ENCODE measurements at regions not wholly inside any gene's neighbourhood (a gene's known extent, or its start where the extent isn't known, plus 50 kb on each side); places are given as distances from the start of the nearest gene placed in this dataset.
"Not testable (repeated sequence)": the region's sequence is repeated elsewhere in the genome, so short reads cannot be mapped to it uniquely, and the experiment has no call there.

GRCh38 chr21:28473530-28474220, 519.0 kb downstream of the LTN1 start:
- peaks cover 7% of the 10 kb centered on the region for H3K4me1 Mint-ChIP-seq
- TF ChIP-seq CTCF (IDR thresholded peaks at IDR 0.05; ENCODE audit: unreplicated experiment in 3 of 3) = no peak
- H3K27me3 Mint-ChIP-seq (ENCODE audit: low read depth) = no peaks in the 10 kb centered on the region
- no peak overlapping the region for H3K4me3 Mint-ChIP-seq
- no peaks in the 10 kb centered on the region for H3K36me3 Mint-ChIP-seq (ENCODE audit: low read depth)
- H3K9me3 Mint-ChIP-seq = peaks cover 14% of the 10 kb centered on the region
- H3K27ac Mint-ChIP-seq = peak overlapping the region; percentile 26 to 52 (median 39)

GRCh38 chr21:28472543-28472942, 520.1 kb downstream of the LTN1 start:
- not testable (repeated sequence) for H3K9me3 Mint-ChIP-seq

GRCh38 chr21:28464988-28465387, 527.7 kb downstream of the LTN1 start:
- Mint-ChIP-seq H3K27me3 (ENCODE audit: low read depth) (no peaks in the 10 kb centered on the region), H3K4me3 (no peak overlapping the region), H3K27ac (no peak overlapping the region), H3K36me3 (ENCODE audit: low read depth) (no peaks in the 10 kb centered on the region), H3K4me1 (no peaks in the 10 kb centered on the region), H3K9me3 (peaks cover 2% of the 10 kb centered on the region)
- no peak for TF ChIP-seq CTCF (IDR thresholded peaks at IDR 0.05; ENCODE audit: unreplicated experiment in 3 of 3)

More at GRCh38 chr21:28472543-28472942, 520.1 kb downstream of the LTN1 start:
- H3K27ac Mint-ChIP-seq; H3K4me1 Mint-ChIP-seq; H3K4me3 Mint-ChIP-seq; H3K27me3 Mint-ChIP-seq (ENCODE audit: low read depth); H3K36me3 Mint-ChIP-seq (ENCODE audit: low read depth): not testable (repeated sequence)

- Mint-ChIP-seq H3K9me3 (no peaks in the 10 kb centered on the region), H3K36me3 (ENCODE audit: low read depth) (no peaks in the 10 kb centered on the region), H3K4me3 (no peak overlapping the region), H3K27ac (no peak overlapping the region), H3K4me1 (no peaks in the 10 kb centered on the region), H3K27me3 (ENCODE audit: low read depth) (no peaks in the 10 kb centered on the region)
- no peak for TF ChIP-seq CTCF (IDR thresholded peaks at IDR 0.05; ENCODE audit: unreplicated experiment in 3 of 3)
These were observed 528.6 kb downstream of the LTN1 start for GRCh38 chr21:28464095-28464494.

- H3K27ac Mint-ChIP-seq = no peak overlapping the region
- H3K4me1 Mint-ChIP-seq = no peaks in the 10 kb centered on the region
- no peaks in the 10 kb centered on the region for H3K27me3 Mint-ChIP-seq (ENCODE audit: low read depth)
- no peak overlapping the region for H3K4me3 Mint-ChIP-seq
- H3K36me3 Mint-ChIP-seq (ENCODE audit: low read depth) = no peaks in the 10 kb centered on the region
- H3K9me3 Mint-ChIP-seq = no peaks in the 10 kb centered on the region
- no peak for TF ChIP-seq CTCF (IDR thresholded peaks at IDR 0.05; ENCODE audit: unreplicated experiment in 3 of 3)
These were observed 533.5 kb downstream of the LTN1 start for GRCh38 chr21:28459193-28459592.

GRCh38 chr21:28458446-28458845, 534.2 kb downstream of the LTN1 start:
- no peaks in the 10 kb centered on the region for H3K4me1 Mint-ChIP-seq
- H3K36me3 Mint-ChIP-seq (ENCODE audit: low read depth) = no peaks in the 10 kb centered on the region
- no peaks in the 10 kb centered on the region for H3K27me3 Mint-ChIP-seq (ENCODE audit: low read depth)
- no peak overlapping the region for H3K4me3 Mint-ChIP-seq
- TF ChIP-seq CTCF (IDR thresholded peaks at IDR 0.05; ENCODE audit: unreplicated experiment in 3 of 3) = no peak
- no peaks in the 10 kb centered on the region for H3K9me3 Mint-ChIP-seq
- no peak overlapping the region for H3K27ac Mint-ChIP-seq

Measured in nephron (organoid).